NCI-H2196 (cell line): ENCODE measurements at regions not wholly inside any gene's neighbourhood (a gene's known extent, or its start where the extent isn't known, plus 50 kb on each side); places are given as distances from the start of the nearest gene placed in this dataset.
A peak's percentile ranks its signal among the peaks of the same experiment; 100 is the strongest.

Experiments
- DNase-seq: peaks from one replicate; lab custom pipeline; 2025; ENCODE audit not compliant: unreplicated experiment; lab: John Stamatoyannopoulos, UW

DNA sequence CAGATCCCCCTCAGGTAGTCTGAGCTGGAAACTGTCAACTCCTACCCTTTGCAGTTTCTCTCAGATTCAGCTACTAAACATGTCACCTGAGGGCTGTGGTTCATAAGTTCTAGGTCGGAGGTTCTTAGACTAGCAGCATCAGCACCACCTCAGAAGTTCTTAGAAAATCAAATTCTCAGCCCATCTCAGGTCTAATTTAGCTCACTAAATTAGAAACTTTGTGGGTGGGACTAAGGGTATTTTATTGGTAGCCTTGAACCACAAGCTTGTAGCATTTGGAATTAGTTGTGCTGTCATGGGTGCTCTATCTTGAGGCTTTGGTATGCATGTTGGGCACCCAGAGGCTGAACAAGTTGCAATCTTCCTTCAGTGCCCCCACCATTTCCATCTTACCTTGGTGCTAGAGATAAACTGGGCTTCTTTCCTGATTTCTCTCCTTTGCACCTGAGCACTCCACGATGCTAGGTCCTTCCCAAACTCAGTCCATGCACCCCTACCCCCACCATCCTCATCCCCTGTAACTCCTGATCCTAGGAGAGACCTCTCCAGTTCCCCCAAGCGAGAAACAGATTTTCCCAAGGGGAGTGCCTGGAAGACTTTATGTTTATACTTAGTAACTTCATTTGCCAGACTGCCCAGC lies 54.2 kb downstream of the S1PR1 start:
- no peak for DNase-seq

DNA sequence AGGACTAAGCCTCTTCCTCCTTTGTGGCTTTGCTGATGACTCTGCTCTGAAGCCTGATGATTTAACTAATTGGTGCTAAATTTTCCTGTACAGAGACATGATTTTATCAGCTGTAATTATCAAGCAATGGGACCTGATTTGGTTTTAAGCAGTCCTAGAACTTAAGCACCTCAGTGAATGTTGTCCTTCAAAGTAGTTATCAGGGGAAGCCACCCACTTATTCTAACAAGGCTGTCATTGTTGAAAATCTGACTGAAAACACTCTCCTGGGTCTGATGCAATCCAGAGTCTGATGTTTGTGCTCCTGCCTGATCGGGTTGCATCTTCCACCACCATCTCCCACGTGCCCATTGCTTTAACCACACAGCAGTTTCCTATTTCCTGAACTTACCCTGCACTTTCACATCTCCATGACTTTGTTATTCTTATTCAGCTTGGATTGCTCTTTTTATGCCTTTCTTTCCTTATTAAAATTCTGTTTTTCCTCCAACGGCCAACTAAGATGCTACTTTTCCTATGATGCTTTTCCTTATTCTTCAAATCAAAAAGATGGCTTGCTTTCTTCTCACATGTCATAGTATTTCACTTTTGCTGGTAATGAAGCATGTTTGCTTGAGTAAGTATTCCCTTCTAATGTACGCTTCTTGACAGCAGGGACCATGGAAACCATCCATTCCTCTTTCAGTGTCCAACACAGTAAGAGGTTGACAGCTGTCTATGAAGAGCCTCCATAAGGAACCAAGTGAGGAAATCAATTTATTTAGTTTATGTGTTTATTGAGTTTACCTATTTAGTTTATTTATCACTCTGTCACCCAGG lies 55.0 kb downstream of the S1PR1 start:
- no peak for DNase-seq

DNA sequence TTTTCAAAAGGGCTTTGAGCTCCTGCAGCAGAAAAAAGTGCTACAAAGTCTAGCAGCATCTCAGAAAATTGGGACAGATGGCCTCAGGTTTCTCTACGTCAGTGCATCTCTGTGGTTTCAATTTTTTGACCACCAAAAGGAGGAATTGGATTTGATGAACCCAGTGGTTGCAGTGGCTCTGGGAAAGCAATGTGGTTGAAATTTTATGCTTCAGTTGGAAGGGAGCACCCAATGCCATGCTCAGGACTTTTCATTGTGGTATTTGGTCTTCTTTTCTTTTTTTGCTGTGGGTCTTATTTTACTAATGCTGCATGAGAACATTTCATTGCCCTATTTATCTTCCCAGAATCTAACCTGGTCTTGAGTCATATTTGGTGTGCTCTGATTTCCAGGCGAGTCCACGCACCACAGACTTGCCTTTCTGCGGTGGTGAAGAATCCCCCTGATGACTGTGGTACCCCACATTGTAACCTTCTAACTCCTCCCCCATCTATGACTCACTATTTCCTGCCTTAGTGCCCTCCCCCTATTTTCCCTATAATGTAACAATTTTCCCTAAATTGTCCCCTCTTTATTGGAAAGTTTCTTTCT lies 56.7 kb downstream of the S1PR1 start:
- DNase-seq: no peak

DNA sequence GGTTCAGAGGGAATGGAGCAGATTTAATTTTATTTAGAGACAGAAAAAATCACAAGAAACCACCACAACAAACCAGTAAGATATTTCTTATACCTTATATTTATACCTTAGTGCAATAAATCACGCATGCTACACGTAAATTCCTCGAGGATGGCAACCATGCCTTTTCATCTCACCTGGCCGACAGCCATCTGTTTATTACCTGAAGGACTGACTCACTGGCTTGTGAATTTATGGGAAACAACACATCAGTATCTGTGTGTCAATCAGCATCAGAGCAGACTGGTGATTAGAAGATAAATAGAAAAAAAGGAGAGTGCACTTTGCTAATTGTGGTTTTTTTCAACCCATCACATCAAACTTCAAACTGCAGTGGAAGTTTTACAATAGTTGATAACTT lies 58.4 kb downstream of the S1PR1 start:
- DNase-seq: no peak

DNA sequence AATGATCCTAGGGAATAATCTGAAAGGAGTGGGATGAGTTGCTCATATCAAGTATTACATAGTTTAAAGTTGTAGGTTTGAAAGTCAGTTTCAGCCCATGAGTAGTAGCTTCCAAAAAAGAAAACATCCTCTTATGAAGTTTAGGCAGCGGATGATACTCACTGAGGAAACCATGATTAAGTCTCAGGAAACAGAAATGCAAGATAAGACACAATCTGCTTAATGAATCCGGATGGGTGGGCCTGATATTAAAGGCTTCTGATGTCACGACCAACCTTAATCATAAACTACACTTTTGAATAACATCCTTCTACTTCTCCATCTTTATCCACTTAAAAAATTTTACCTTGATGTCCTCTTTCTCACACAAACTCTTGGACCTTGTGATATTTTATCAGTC lies 61.8 kb downstream of the S1PR1 start:
- no peak for DNase-seq

DNA sequence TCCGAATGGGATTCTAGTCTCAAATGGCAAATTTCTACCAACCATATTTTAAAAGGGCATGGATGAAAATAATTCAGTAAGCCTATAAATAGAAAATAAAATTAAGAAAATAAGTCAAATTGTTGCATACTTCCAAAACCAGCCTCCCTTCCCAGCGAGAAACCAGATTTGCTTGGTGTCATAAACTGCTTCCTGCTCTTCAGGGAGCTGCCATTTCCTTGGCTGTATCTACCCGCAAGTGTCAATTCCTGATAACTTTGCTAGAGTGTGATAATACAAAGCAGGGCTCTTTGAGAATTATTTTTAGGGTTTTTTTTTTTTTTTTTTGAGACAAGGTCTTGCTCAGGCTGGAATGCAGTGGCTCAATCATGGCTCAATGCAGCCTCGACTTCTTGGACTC lies 62.3 kb downstream of the S1PR1 start:
- no peak for DNase-seq

DNA sequence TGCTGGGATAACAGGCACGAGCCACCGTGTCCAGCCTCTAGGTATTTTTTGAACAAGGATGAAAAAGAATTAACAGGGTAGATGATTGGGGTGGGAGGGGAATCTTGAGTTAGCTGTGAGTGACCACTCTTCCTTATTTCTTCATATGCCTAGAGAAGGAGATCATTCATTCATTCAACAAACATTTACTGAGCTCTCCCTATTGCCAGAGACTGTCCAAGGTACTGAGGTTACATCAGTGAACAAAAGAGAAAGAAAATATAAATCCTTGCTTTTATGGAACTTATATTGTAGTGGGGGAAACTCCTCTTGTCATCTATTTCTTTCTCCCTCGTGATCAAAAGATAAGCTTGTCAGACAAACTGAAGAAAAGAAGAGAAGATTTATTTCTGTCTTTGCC lies 62.9 kb downstream of the S1PR1 start:
- no peak for DNase-seq

DNA sequence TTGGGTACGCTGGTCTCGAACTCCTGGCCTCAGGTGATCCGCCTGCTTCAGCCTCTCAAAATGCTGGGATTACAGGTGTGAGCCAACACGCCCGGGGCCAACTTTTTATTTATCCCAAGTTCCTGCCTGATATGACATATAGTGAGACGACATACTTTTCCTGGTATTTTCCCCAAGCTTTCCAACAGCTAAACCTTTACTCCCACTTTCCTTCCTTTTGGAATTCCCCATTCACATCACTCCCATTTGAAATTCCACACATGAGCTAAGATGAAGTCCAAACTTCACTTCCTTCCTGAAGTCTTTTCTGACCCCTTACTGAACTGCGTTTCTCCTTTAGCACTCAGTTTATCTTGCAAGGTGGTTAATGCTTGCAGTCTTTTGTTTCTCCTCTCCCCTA lies 64.1 kb downstream of the S1PR1 start:
- DNase-seq: no peak

DNA sequence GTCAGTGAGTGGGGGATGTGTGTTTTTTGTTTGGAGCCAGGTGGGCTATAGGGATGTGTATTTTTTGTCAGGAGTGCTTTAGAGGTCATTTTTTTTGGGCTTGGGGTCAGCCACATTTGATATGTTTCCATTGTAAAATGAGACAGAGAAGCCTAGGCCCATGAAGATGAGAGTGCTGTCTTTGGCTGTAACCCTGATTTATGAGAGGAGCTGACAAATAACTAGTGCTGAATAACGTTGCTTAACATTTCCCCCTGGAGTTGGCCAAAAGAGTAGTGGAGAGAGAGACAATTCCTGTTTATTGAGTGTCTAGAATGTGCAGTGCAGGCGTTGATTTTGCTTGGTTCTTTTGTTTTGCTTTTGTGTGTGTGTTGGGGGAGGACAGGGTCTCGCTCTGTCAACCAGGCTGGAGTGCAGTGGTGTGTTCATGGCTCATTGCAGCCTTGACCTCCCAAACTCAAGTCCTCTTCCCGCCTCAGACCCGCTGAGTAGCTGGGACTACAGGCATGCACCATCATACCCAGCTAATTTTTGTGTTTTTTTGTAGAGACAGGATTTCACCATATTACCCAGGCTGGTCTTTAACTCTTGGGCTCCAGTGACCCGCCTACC lies 64.7 kb downstream of the S1PR1 start:
- no peak for DNase-seq

DNA sequence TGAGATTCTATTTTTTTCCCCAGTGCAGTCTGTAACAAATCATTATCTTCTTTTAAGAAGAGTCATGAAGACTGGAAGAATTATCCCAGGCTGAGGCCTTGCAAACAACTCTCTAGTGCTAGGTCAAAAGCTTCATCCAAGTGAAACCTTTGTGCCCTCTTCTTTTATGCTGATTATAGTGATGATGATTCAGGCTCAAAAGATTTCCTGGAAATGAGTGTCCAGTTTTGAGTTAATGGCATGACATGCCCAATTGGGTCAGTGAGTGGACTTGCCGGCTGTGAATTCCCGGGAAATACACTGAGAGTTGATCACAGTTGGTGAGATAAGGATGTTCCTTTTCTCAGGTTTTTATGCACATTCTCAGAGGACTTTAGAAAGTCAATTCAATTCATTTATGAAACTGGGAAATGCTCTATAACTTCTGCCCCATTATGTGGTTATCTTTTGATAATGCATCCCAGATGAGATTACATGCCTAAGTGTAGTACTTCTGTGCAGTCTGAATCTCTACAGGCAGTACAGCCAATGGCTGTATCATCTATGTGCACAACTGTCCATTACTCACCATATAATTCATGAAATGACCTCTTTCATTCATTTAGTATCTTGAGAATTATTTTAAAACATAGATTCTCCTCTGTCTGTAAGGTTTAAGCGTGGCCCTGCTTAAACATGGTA lies 66.2 kb downstream of the S1PR1 start:
- no peak for DNase-seq

DNA sequence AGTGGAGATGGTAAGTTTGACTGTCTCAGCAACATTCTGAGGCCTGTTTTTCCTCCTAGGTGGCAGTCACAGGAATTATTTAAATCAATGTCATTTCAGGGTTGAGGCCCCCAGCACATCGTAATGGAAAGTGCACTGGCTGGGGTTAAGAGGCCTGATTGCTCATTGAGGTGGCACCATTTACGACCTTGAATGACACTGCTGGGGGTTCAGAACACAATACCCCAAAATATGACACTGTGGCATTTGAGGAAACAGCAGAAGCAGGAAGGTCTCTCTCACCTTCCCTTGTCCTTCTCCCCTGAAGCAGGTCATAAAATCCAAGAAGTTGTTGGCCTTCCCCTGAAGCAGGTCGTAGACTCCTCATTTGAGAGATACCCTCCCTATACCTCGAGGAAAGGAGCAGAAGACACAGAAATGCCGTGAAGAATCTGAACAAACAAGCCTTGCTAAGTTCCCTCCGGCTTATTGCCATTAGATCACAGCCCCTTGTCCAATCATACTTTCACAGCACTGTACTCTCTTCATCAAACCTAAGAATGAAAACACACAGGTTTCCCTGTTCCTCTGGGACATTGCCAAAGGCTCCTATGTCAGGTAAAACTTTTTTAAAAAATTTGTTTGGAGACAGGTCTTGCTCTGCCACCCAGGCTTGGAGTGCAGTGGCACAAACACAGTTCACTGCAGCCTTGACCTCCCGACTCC lies 71.3 kb downstream of the S1PR1 start:
- no peak for DNase-seq

DNA sequence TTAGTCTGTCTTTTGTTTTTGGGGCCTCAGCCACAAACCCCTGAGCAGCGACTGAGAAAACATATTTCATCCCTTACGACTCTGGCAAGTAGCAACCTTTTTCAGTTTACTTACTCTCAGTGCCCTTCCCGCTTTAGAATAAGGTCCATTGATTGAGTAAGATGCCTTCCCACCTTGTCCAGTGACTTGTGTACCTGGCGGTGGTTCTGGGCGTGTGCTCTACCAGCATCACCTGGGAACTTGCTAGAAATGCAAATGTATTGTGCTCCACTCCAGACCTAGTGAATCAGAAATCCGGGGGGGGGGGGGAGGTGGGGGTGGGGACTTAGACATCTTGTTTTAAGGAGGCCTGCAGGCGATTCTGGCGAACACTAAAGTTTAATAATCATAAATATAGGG lies 72.1 kb downstream of the S1PR1 start:
- DNase-seq: no peak

DNA sequence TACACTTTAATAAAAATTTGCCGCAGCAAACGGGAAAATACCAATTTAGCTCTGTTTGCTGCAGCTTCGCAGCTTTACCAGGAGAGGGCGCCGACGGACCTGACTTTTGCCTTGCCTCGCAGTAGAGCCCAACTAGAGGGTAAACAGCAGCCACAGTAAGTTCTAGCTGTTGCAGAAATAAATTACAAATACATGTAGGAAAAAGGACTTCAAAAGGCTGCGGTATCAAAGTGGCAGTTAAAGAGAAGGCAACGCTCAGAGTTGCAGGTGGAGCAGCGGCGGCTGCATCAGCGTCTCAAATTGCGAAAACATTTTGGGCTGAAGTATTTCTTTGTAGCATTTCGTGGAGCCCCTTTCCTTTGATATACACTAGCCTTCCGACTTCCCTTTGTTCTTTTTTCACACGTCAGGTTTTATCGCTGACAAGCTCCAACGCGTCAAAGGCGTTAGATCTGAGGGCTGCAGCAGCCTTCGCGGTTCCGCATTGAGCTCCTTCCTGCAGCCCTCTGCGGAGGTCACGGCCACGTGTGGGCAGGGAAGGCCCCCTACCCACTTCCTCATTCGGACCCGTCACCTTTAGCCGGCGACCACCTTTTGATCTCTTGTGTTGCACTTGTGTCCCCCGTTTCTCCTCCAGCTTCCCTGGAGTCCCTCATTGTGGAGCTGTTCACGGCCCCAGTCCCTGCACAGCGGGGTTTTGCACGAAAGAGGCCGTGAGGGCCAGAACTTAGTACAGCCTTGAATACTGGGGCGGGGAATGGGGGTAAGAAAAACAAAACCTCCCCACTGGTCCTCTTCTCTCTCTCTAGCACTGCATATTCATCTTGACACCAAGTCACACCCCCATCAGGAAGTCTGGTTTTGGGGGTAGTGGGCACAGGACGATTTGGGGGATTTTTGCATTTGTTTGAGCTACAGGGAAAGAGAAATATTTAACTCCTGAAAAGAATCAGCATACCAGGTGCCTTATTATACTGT lies 72.8 kb downstream of the S1PR1 start:
- peak; percentile 26 for DNase-seq

DNA sequence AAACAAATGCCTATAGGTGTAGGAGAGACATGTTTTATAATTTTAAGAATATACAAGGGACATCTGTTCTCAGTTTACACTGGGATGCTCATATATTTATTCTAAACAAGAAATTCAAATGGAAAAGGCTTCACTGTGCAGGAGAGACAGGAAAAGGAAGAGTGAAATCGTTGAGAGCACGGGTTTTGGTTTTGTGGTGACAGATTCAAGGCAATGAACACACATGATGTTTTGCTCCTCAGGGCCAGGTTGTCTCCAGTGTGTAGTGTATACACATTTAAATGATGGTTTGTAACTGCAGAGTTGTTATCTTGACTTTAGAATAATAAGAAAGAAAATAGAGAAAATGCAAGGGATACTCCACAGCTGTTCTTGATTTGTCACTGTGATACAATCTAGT lies 73.7 kb downstream of the S1PR1 start:
- no peak for DNase-seq

DNA sequence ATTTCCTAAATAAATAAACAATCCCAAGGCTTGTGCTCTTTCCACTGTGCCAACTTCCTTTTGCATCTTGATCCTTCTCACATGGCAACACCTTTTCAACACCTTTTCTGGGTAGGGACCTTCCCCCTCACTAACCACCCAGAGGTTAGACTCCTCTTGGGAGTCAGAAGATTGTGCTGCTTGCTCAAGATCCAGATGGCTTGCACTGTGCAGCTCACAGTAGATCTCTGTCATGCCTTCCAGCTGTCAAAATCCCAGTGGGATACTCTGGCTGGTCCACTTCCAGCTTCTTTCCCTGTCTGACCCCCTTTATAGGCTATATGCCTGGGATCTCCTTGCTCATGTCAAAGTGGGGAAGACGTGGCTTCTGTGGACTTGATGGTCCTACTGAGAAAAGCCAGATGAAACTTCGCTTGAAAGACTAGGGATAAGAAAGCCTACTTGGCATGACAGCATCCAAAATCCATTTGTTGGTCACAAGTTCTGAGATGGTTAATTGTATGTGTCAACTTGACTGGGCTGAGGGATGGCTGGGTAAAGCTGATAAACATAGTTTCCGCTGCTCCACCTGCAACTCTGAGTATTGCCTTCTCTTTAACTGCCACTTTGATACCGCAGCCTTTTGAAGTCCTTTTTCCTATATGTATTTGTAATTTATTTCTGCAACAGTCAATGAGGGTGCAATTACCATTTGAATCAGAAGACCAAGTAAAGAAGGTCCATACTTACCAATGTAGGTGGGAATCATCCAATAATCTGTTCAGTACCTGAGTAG lies 74.5 kb downstream of the S1PR1 start:
- DNase-seq: no peak

DNA sequence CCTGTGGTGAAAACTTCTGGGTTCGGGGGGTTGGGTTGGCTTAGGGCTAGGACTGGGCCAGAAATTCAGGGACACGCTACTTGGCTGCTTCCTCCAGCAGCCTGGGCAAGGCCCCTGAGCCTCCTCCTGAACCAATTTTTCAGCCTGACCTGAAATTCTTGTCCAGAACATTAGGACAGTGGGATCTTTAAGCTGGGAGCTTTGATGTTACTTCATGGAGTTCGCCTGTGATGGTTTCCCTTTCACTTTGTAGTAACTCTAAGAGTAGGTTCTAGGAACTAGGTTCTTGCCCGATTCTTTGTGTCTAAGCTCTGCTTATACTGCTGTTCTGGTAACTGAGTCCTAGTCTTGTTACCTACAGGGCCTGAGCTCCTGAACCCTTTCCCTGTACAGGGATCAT lies 75.3 kb downstream of the S1PR1 start:
- no peak for DNase-seq

DNA sequence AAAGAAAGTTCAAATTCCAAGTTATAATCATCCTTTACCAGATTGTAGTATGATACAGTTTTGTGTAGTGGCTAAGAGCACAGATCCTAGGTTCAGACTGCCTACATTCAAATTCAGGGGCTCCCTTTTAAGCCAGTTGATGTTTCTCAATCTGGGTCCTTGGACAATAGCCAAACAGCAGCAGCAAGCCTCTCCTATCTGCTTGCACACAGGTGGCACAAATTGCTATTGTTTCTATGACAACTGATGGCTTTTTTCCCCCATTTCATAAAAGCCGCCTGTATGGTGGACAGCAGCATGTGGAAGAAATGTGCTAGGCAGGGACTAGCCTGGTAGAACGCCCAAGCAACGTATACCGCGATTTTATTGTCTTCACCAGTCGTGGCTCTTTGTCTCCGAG lies 76.5 kb downstream of the S1PR1 start:
- DNase-seq: no peak

DNA sequence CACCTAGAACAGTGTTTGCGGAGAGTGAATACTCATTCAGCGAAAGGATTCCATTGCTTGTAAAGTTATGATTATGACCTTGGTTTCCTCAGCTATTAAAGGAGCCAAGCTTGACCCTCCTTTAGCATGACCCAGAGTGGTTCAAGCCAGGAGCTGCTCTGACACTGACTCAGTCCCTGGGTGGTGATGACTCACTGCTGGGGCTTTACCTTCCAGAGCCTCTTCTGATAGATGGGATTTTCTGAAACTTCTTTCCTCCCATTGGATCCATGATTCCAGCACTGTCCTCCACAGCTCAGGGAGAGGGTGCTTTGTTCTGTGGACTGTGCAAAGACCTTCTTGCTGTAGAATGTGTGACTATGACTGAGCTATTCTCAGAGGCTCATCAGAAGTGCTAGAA lies 77.4 kb downstream of the S1PR1 start:
- DNase-seq: no peak

DNA sequence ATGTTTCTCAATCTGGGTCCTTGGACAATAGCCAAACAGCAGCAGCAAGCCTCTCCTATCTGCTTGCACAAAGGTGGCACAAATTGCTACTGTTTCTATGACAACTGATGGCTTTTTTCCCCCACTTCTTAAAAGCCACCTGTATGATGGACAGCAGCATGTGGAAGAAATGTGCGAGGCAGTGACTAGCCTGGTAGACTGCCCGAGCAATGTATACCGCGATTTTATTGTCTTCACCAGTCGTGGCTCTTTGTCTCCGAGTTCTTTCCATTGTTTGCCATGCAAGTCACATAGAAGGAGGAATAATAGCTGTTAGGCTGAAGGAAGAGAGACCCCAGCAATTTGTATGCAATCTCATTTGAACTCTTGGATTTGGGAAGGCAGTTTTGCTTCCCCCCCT lies 79.4 kb downstream of the S1PR1 start:
- DNase-seq: no peak
